A673 (cell line): ENCODE measurements at regions not wholly inside any gene's neighbourhood (a gene's known extent, or its start where the extent isn't known, plus 50 kb on each side); places are given as distances from the start of the nearest gene placed in this dataset.

ENCODE experiments used
- BruUV-seq: library from RNA; stranded (reverse); fragments of 400-500 nt; replicated peaks from 2 replicates; lab custom pipeline; 2021; lab: Mats Ljungman, UMichigan
- CTCF ChIA-PET: fragments of 300-600 bp; sonication (Branson Sonifier 250); formaldehyde crosslinking; loops from one replicate; lab custom pipeline; 2022; ENCODE audit warnings: antibody characterized with exemption; lab: Charles Lee
- POLR2A ChIA-PET: fragments of 300-600 bp; sonication (Branson Sonifier 250); formaldehyde crosslinking; loops from one replicate; lab custom pipeline; 2022; ENCODE audit warnings: antibody characterized with exemption; ENCODE audit not compliant: low non-redundant PET; lab: Charles Lee
- DNase-seq: peaks from one replicate; pipeline ENCODE4 v3.0.0-alpha.2; 2015; ENCODE audit warnings: low spot score
- H3K27ac ChIP-seq: fragments of 200-600 bp; sonication (generic); 2 replicates; pipeline ENCODE4 v1.5.1; 2016; ENCODE audit warnings: mixed run types, low read depth, mild to moderate bottlenecking, mixed read lengths, antibody characterized with exemption, low read length; ENCODE audit not compliant: poor library complexity, severe bottlenecking
- H3K27me3 ChIP-seq: fragments of 200-600 bp; sonication (generic); replicated peaks from 2 replicates; pipeline ENCODE4 v1.6.1; 2017; ENCODE audit warnings: mixed run types, low read depth, mild to moderate bottlenecking, mixed read lengths, antibody characterized with exemption, low read length; ENCODE audit not compliant: insufficient read depth, poor library complexity
- H3K36me3 ChIP-seq: fragments of 200-600 bp; sonication (generic); 2 replicates; pipeline ENCODE4 v1.6.1; 2016; ENCODE audit warnings: mixed run types, mild to moderate bottlenecking, mixed read lengths, antibody characterized with exemption, low read length; ENCODE audit not compliant: insufficient read depth, poor library complexity, severe bottlenecking
- H3K4me1 ChIP-seq: fragments of 200-600 bp; sonication (generic); 2 replicates; pipeline ENCODE4 v1.6.1; 2017; ENCODE audit warnings: mixed run types, mild to moderate bottlenecking, mixed read lengths, antibody characterized with exemption, low read length; ENCODE audit not compliant: insufficient read depth, poor library complexity, severe bottlenecking
- H3K4me3 ChIP-seq: fragments of 200-600 bp; sonication (generic); 2 replicates; pipeline ENCODE4 v1.5.1; 2016; ENCODE audit warnings: low read depth, mixed run types, mild to moderate bottlenecking, mixed read lengths, low read length; ENCODE audit not compliant: poor library complexity, severe bottlenecking
- H3K9me3 ChIP-seq: fragments of 200-600 bp; sonication (generic); 2 replicates; pipeline ENCODE4 v1.6.1; 2016; ENCODE audit warnings: mixed run types, low read depth, mild to moderate bottlenecking, mixed read lengths, antibody characterized with exemption, low read length; ENCODE audit not compliant: poor library complexity, severe bottlenecking
- CTCF ChIP-seq: fragments of 300-800, 200-600 bp; sonication (generic); conservative IDR thresholded peaks from 2 replicates; pipeline ENCODE4 v1.5.1; 2017; ENCODE audit warnings: low read depth, mild to moderate bottlenecking, antibody characterized with exemption, low read length, moderate library complexity, mixed read lengths
- EZH2 ChIP-seq: fragments of 200-600 bp; sonication (generic); IDR thresholded peaks from 2 replicates; pipeline ENCODE4 v1.6.1; 2017; ENCODE audit warnings: borderline replicate concordance, low read depth, mild to moderate bottlenecking, mixed read lengths, antibody characterized with exemption, low read length; ENCODE audit not compliant: poor library complexity, severe bottlenecking
- intact Hi-C: fragments of 100-400 bp; cut with micrococcal nuclease; formaldehyde crosslinking; loops from one replicate; pipeline ENCODE4 v1.10.0; 2022; ENCODE audit not compliant: unreplicated experiment

DNA sequence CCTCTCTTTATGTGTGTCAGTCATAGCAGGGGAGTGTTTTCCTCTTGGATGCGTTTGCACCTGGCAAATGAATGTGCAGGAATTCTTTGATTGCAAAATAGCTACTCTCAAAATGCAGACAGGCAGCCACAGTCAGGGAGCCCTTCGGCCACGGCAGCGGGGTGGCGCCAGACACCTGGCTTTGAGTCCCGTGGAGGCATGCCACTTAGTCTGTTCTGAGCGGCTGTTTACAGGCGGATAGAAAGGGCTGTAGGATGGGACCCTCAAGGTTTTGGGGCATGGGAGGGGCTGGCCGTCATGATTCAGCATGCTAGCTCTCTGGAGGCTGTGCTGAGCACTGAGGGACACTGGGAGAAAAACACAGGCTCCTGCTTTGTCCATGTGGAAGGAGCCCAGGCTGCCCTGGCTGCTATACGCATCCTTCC lies 117.1 kb downstream of the SLC25A47 start:
- Histone ChIP-seq H3K4me1 (peaks cover 28% of the 10 kb centered on the region), H3K27ac (no peak overlapping the region), H3K27me3 (no peaks in the 10 kb centered on the region), H3K36me3 (no peaks in the 10 kb centered on the region), H3K4me3 (no peak overlapping the region), H3K9me3 (no peaks in the 10 kb centered on the region)
- BruUV-seq: no TSS peak
- POLR2A ChIA-PET: interaction anchor here (0.5 to 0.8 kb wide), 2 partner anchors 11 to 378 kb away, joined by 3 to 11 read pairs; no protein-coding TSS in a partner anchor
- peak; percentile 62 for DNase-seq
- intact Hi-C loops: loop anchor here (1.0 kb wide), 1 partner anchor 205 kb away; no protein-coding TSS in a partner anchor
- TF ChIP-seq CTCF (peak; percentile 68), EZH2 (no peak)
- CTCF ChIA-PET: interaction anchor here (1.0 to 1.4 kb wide), 2 partner anchors 55 to 206 kb away, joined by 3 to 7 read pairs; no protein-coding TSS in a partner anchor

GRCh38 chr14:100440758-100441203 lies 117.6 kb downstream of the SLC25A47 start:
- DNase-seq: no peak
- peaks cover 28% of the 10 kb centered on the region for H3K4me1 ChIP-seq
- no peaks in the 10 kb centered on the region for H3K36me3 ChIP-seq
- intact Hi-C loops: loop anchor here (1.0 kb wide), 1 partner anchor 205 kb away; no protein-coding TSS in a partner anchor
- no peaks in the 10 kb centered on the region for H3K9me3 ChIP-seq
- no peak overlapping the region for H3K4me3 ChIP-seq
- POLR2A ChIA-PET: interaction anchor here (0.8 kb wide), 1 partner anchor 377 kb away, joined by 3 read pairs; no protein-coding TSS in a partner anchor
- no TSS peak for BruUV-seq
- H3K27ac ChIP-seq: no peak overlapping the region
- CTCF ChIA-PET: interaction anchor here (0.7 to 1.4 kb wide), 3 partner anchors 55 to 656 kb away, joined by 3 to 7 read pairs (median 3); no protein-coding TSS in a partner anchor
- TF ChIP-seq EZH2 (no peak), CTCF (no peak)
- H3K27me3 ChIP-seq: no peaks in the 10 kb centered on the region

- no peak overlapping the region for H3K4me3 ChIP-seq
- peaks cover 29% of the 10 kb centered on the region for H3K4me1 ChIP-seq
- BruUV-seq: no TSS peak
- no peaks in the 10 kb centered on the region for H3K27me3 ChIP-seq
- CTCF ChIA-PET: interaction anchor here (0.7 kb wide), 1 partner anchor 657 kb away, joined by 3 read pairs; no protein-coding TSS in a partner anchor
- no peaks in the 10 kb centered on the region for H3K36me3 ChIP-seq
- no peak for DNase-seq
- intact Hi-C loops: no loop called here
- TF ChIP-seq CTCF (no peak), EZH2 (no peak)
- POLR2A ChIA-PET: no interaction called here
- H3K9me3 ChIP-seq: no peaks in the 10 kb centered on the region
- no peak overlapping the region for H3K27ac ChIP-seq
Observed at GRCh38 chr14:100441271-100441947, 118.3 kb downstream of the SLC25A47 start.
